ENCODE measurements at regions not wholly inside any gene's neighbourhood (a gene's known extent, or its start where the extent isn't known, plus 50 kb on each side); places are given as distances from the start of the nearest gene placed in this dataset.

DNA sequence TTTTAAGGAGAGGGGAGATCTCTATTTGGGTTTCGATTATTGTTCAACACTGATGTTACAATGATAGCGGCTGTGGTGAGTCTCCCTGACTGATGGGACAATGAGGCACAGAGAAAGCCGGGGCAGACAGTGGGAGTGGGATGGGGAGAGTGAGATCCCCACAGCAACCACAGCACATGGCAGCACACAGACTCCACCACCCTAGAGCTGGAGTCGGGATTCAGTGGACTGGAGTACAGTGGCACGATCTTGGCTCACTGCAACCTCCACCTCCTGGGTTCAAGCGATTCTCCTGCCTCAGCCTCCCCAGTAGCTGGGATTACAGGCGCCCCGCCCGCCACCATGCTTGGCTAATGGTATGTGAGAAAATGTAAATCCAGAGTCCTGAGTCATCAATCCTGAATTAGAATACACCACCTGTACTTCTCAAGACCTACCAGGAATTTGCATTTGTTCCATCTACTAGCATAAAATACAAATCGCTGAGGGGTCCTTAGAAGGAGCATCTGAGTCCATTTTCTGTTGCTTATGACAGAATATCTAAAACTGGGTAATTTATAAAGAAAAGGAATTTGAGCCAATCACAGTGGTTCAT, 125.8 kb downstream of the TOMM20 start:
- Histone ChIP-seq H3K9me3 (no peaks in the 10 kb centered on the region), H3K4me1 (peaks cover 9% of the 10 kb centered on the region), H3K4me3 (no peak overlapping the region), H3K36me3 (no peaks in the 10 kb centered on the region), H3K27ac (no peak overlapping the region), H3K27me3 (ENCODE audit: low read depth) (no peaks in the 10 kb centered on the region)
- ATAC-seq (no peak), DNase-seq (no peak)
- intact Hi-C loops (cut with DNase I): no loop called here
- TF ChIP-seq, protein P1, sequence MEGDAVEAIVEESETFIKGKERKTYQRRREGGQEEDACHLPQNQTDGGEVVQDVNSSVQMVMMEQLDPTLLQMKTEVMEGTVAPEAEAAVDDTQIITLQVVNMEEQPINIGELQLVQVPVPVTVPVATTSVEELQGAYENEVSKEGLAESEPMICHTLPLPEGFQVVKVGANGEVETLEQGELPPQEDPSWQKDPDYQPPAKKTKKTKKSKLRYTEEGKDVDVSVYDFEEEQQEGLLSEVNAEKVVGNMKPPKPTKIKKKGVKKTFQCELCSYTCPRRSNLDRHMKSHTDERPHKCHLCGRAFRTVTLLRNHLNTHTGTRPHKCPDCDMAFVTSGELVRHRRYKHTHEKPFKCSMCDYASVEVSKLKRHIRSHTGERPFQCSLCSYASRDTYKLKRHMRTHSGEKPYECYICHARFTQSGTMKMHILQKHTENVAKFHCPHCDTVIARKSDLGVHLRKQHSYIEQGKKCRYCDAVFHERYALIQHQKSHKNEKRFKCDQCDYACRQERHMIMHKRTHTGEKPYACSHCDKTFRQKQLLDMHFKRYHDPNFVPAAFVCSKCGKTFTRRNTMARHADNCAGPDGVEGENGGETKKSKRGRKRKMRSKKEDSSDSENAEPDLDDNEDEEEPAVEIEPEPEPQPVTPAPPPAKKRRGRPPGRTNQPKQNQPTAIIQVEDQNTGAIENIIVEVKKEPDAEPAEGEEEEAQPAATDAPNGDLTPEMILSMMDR (IDR thresholded peaks at IDR 0.05): no peak

GRCh38 chr1:234999513-234999940, 129.1 kb downstream of the TOMM20 start:
- no peaks in the 10 kb centered on the region for H3K27me3 ChIP-seq (ENCODE audit: low read depth)
- H3K4me3 ChIP-seq: no peak overlapping the region
- H3K4me1 ChIP-seq: peaks cover 27% of the 10 kb centered on the region
- intact Hi-C loops (cut with DNase I): no loop called here
- no peaks in the 10 kb centered on the region for H3K36me3 ChIP-seq
- H3K9me3 ChIP-seq: no peaks in the 10 kb centered on the region
- TF ChIP-seq, protein P1 (IDR thresholded peaks at IDR 0.05): no peak
- ATAC-seq: no peak
- H3K27ac ChIP-seq: no peak overlapping the region
- DNase-seq: no peak

DNA sequence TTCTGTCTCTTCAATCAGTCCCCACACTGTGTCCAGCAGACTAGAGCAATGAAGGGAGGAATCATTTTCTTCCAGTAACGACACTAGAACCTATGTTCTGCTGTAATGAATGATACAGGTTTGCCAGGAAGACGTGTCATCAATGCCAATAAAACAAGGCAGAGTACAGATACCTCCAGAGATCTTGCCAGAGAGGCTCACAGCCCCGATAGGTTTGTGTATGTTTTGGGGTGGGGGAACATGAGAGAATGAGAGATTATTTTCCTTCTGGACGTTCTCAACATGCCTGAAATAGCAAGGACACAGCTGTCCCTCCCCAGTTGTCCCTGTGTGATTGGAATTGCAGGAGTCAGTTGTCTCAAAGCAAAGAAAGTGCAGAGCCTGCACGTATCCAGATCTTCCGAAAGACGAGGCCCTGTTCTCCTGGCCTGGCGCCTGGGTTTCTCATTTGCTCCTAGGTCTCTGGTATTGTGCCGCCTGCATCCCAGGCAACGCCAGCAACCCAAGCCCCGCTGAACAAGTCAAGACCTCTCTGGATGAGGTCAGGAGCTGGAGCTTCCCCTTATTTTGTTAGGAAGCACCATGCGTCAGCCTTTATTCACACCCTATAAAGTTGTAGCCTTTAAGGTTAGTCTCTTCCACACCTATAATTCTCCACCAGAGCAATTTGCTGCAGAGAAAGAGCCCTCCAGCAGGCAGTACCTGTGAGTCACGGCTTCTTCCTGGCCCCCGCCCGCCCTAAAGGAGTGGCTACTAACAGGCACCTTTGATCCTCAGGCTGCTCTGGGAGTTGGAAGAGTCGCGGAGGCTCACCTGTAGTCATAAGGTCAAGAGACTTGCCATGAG, 130.5 kb downstream of the TOMM20 start:
- H3K36me3 ChIP-seq: no peaks in the 10 kb centered on the region
- H3K27me3 ChIP-seq (ENCODE audit: low read depth): no peaks in the 10 kb centered on the region
- peaks cover 27% of the 10 kb centered on the region for H3K4me1 ChIP-seq
- TF ChIP-seq, protein P1 (IDR thresholded peaks at IDR 0.05): no peak
- H3K4me3 ChIP-seq: no peak overlapping the region
- no peaks in the 10 kb centered on the region for H3K9me3 ChIP-seq
- H3K27ac ChIP-seq: peak overlapping the region; percentile 67
- ATAC-seq (peak; percentile 15 to 55), DNase-seq (no peak)
- intact Hi-C loops (cut with DNase I): no loop called here

DNA sequence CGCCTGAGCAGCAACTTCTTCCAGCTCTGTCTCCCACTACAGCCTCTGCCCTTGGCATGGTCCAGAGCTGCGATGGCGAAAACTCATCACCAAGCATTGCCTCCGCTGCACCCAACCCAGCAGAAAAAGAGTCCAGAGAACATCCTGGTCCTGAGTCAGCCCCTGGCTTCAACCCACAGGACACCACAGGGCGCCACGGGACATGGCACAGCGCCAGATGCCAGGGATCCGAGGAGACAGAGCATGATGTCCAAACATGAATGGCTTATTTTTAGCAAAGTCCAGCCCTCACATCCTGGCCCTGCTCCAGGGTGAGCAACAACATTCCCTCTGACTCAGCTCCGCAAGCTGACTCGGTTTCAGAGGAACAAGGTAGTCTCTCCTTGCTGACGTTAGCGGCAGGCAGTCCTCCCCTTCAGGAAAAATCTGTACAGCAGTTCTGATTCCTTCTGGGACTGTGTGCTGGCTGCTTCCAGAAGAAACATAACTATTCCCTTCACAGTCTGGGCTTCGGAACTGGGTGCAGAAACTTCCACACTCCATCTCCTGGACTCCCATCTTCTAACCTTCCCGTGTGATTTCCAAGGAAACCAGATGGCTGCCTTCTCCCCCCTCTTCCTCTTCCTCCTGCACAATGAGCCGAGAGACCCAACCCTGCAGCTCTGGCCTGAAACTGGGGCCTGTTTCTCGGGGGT, 131.3 kb downstream of the TOMM20 start:
- Histone ChIP-seq H3K4me3 (no peak overlapping the region), H3K27me3 (ENCODE audit: low read depth) (no peaks in the 10 kb centered on the region), H3K4me1 (peaks cover 27% of the 10 kb centered on the region), H3K27ac (peak overlapping the region; percentile 67), H3K36me3 (no peaks in the 10 kb centered on the region), H3K9me3 (no peaks in the 10 kb centered on the region)
- intact Hi-C loops (cut with DNase I): no loop called here
- DNase-seq: peak; percentile 90
- ATAC-seq: peak; percentile 91 to 94
- TF ChIP-seq, protein P1 (IDR thresholded peaks at IDR 0.05): no peak

DNA sequence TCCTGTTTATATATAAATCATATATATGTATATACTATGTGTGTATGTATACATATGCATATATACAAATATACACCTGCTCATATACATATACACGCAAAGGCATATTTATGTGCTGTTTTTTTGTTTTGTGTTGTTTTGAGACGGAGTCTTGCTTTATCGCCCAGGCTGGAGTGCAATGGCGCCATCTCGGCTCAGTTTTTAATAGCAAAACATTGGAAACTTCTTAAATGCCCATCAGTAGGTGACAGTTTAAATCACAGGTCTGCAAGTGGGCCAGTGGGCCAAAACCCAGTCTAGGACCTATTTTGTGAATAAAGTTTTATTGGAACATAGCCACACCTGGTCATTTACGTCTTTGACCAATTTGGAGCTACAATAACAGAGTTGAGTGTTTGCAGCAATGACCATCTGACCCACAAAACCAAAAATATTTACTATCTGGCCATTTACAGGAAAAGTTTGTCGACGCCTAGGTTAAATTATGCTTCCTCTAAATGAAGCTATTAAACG, 132.3 kb downstream of the TOMM20 start:
- TF ChIP-seq, protein P1 (IDR thresholded peaks at IDR 0.05): no peak
- no peaks in the 10 kb centered on the region for H3K9me3 ChIP-seq
- no peaks in the 10 kb centered on the region for H3K36me3 ChIP-seq
- intact Hi-C loops (cut with DNase I): no loop called here
- DNase-seq (no peak), ATAC-seq (no peak)
- no peaks in the 10 kb centered on the region for H3K27me3 ChIP-seq (ENCODE audit: low read depth)
- H3K4me1 ChIP-seq: peaks cover 27% of the 10 kb centered on the region
- H3K27ac ChIP-seq: peak overlapping the region; percentile 67
- H3K4me3 ChIP-seq: no peak overlapping the region
